ENCODE measurements at regions not wholly inside any gene's neighbourhood (a gene's known extent, or its start where the extent isn't known, plus 50 kb on each side); places are given as distances from the start of the nearest gene placed in this dataset.
"Not testable (repeated sequence)": the region's sequence is repeated elsewhere in the genome, so short reads cannot be mapped to it uniquely, and the experiment has no call there.

DNA sequence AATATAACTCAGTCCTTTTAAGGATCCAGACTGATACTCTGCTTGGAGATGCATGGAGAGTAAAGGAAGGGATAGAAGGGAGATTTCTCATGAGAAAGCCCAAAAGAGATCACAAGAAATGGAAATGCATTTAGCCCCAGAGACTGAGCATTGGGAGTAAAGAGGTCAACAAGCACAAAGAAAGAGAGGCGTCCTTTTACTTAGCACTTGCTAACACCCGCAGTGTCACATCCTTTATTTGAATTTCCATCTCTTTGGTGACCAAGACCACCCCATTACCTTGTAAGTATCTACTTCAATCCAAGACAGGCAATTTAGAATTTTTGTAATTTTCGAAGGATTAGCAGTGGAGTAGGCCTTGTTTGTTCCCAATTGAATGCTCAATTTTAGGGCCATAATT is 111.8 kb upstream of the DCC start:
- no peak for TF ChIP-seq CTCF (IDR thresholded peaks at IDR 0.05)
- no peak for TF ChIP-seq ZFX (IDR thresholded peaks at IDR 0.05; ENCODE audit: borderline replicate concordance)
- no peak overlapping the region for H3K27ac ChIP-seq

DNA sequence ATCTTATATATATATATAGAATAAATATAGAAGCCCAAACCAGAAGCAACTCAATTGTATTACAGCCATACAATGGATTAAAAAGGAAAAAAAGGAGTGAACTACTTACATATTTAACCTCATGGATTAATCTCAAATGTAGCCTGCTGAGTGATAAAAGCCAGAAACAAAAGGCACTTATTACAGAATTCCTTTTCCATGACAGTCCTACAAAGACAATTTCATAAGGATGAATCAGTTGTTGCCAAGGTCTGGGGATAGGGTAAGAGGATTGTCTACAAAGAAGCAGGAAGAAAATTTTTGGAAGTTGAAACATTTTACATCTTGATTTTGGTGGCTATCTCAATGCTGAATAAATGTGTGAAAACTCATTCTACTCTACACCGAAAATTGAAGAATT is 103.9 kb upstream of the DCC start:
- TF ChIP-seq CTCF (IDR thresholded peaks at IDR 0.05) (no peak), ZFX (IDR thresholded peaks at IDR 0.05; ENCODE audit: borderline replicate concordance) (no peak)
- no peak overlapping the region for H3K27ac ChIP-seq

GRCh38 chr18:52237551-52237950 is 102.4 kb upstream of the DCC start:
- H3K27ac ChIP-seq: no peak overlapping the region

DNA sequence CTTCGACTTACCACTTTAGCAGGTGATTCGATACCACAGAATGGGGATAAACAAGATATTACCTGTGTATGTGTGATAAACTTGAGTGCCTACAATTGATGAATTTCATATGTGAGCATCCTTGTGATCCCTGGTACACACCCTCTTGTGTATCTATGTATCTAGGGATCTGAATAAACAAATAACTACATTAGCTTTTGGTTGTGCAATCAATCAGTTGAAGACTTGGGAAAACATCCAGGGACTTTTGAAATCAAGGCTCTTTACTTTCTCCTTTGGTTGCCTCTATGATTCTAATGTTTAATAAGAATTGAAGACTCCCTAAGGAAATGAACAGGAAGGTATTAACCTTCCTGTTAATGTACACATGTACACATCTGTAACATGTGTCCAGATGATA is 97.3 kb upstream of the DCC start:
- no peak overlapping the region for H3K27ac ChIP-seq
- TF ChIP-seq ZFX (IDR thresholded peaks at IDR 0.05; ENCODE audit: borderline replicate concordance): no peak

More at GRCh38 chr18:52237551-52237950, 102.4 kb upstream of the DCC start:
- TF ChIP-seq CTCF (IDR thresholded peaks at IDR 0.05): no peak
- TF ChIP-seq ZFX (IDR thresholded peaks at IDR 0.05; ENCODE audit: borderline replicate concordance): no peak

- TF ChIP-seq ZFX (IDR thresholded peaks at IDR 0.05; ENCODE audit: borderline replicate concordance): no peak
- TF ChIP-seq CTCF (IDR thresholded peaks at IDR 0.05): no peak
- H3K27ac ChIP-seq: no peak overlapping the region
Observed at GRCh38 chr18:52244658-52245057, 95.3 kb upstream of the DCC start.

- TF ChIP-seq ZFX (IDR thresholded peaks at IDR 0.05; ENCODE audit: borderline replicate concordance) (no peak), CTCF (IDR thresholded peaks at IDR 0.05) (no peak)
- no peak overlapping the region for H3K27ac ChIP-seq
Observed at GRCh38 chr18:52254367-52254766, 85.6 kb upstream of the DCC start.

- not testable (repeated sequence) for H3K27ac ChIP-seq
Observed at GRCh38 chr18:52257417-52257816, 82.6 kb upstream of the DCC start.

DNA sequence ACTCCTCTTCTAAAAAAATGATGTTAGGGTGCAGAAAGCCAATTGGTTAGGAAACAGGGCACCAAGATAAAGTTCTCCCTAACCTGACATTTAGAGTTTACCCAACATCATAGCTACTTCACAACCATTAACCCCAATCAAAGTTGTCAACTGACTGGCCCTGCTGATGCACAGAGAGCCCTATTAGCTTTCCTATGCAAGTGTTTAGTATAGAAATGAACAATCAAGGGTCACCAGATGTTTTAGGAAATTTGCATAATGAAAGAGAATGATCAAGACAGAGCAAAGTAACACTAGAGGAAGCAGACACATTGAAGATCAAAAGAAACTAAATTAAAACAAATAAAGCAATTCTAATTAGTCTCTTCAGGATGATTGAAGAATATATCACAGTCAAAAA is 64.2 kb upstream of the DCC start:
- TF ChIP-seq CTCF (IDR thresholded peaks at IDR 0.05) (no peak), ZFX (IDR thresholded peaks at IDR 0.05; ENCODE audit: borderline replicate concordance) (no peak)
- H3K27ac ChIP-seq: no peak overlapping the region

Data from 22Rv1 (cell line).